ENCODE measurements at regions not wholly inside any gene's neighbourhood (a gene's known extent, or its start where the extent isn't known, plus 50 kb on each side); places are given as distances from the start of the nearest gene placed in this dataset.

DNA sequence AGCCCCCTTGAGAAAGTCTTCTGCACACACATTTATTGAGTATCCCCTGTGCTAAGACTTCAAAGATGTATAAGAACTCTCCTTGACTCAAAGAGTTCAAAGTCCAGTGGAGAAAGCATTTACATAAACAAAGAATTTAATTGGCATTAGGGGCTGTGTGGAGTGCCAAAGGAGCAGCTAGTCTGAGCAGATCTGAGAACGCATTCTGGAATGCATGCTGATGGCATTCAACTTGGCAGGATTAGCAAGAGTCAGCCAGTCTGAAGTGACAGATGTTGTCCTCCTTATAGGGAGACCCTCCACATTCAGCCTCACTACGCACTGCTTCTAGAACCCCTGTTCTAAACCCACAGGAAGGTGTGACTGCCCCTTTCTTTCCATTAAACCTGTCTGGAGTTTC lies 191.5 kb downstream of the RAD51AP2 start:
- in situ Hi-C loops (cut with HindIII; ENCODE audit: low pct_unique_long_range_greater_than_20kb, low sequenced_read_pairs), result no loop called here
- no peak for ATAC-seq
- TF ChIP-seq, protein P1, sequence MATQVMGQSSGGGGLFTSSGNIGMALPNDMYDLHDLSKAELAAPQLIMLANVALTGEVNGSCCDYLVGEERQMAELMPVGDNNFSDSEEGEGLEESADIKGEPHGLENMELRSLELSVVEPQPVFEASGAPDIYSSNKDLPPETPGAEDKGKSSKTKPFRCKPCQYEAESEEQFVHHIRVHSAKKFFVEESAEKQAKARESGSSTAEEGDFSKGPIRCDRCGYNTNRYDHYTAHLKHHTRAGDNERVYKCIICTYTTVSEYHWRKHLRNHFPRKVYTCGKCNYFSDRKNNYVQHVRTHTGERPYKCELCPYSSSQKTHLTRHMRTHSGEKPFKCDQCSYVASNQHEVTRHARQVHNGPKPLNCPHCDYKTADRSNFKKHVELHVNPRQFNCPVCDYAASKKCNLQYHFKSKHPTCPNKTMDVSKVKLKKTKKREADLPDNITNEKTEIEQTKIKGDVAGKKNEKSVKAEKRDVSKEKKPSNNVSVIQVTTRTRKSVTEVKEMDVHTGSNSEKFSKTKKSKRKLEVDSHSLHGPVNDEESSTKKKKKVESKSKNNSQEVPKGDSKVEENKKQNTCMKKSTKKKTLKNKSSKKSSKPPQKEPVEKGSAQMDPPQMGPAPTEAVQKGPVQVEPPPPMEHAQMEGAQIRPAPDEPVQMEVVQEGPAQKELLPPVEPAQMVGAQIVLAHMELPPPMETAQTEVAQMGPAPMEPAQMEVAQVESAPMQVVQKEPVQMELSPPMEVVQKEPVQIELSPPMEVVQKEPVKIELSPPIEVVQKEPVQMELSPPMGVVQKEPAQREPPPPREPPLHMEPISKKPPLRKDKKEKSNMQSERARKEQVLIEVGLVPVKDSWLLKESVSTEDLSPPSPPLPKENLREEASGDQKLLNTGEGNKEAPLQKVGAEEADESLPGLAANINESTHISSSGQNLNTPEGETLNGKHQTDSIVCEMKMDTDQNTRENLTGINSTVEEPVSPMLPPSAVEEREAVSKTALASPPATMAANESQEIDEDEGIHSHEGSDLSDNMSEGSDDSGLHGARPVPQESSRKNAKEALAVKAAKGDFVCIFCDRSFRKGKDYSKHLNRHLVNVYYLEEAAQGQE (IDR thresholded peaks at IDR 0.05; ENCODE audit: insufficient read depth in 1 of 2, low read depth in 2 of 2, low read length in 1 of 2), result no peak
- TF ChIP-seq, protein P2, sequence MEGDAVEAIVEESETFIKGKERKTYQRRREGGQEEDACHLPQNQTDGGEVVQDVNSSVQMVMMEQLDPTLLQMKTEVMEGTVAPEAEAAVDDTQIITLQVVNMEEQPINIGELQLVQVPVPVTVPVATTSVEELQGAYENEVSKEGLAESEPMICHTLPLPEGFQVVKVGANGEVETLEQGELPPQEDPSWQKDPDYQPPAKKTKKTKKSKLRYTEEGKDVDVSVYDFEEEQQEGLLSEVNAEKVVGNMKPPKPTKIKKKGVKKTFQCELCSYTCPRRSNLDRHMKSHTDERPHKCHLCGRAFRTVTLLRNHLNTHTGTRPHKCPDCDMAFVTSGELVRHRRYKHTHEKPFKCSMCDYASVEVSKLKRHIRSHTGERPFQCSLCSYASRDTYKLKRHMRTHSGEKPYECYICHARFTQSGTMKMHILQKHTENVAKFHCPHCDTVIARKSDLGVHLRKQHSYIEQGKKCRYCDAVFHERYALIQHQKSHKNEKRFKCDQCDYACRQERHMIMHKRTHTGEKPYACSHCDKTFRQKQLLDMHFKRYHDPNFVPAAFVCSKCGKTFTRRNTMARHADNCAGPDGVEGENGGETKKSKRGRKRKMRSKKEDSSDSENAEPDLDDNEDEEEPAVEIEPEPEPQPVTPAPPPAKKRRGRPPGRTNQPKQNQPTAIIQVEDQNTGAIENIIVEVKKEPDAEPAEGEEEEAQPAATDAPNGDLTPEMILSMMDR (IDR thresholded peaks at IDR 0.05), result no peak
- TF ChIP-seq POLR2AphosphoS5 (IDR thresholded peaks at IDR 0.05; ENCODE audit: low read depth, low read length) (no peak), TCF7L2 (IDR thresholded peaks at IDR 0.05; ENCODE audit: low read depth, low read length) (no peak), SIN3A (IDR thresholded peaks at IDR 0.05; ENCODE audit: borderline replicate concordance, insufficient read depth, low read depth, low read length) (no peak)
- no peaks in the 10 kb centered on the region for H3K36me3 ChIP-seq (ENCODE audit: control insufficient read depth, insufficient read depth, low read length)
- no peaks in the 10 kb centered on the region for H3K4me1 ChIP-seq (ENCODE audit: control insufficient read depth, insufficient read depth, low read length)
- ChIA-PET CTCF (no interaction called here), POLR2A (no interaction called here)
- no peak overlapping the region for H3K27ac ChIP-seq (ENCODE audit: low read length)
- no peak for DNase-seq (ENCODE audit: low read depth, low spot score)
- no peak overlapping the region for H3K4me3 ChIP-seq (ENCODE audit: low read depth in 2 of 2, low read length in 2 of 2)
- no peaks in the 10 kb centered on the region for H3K27me3 ChIP-seq (ENCODE audit: control insufficient read depth, insufficient read depth, low read length)
- no TSS peak for BruUV-seq (replicated peaks)
- intact Hi-C loops (cut with micrococcal nuclease; ENCODE audit: unreplicated experiment), result no loop called here
- no peaks in the 10 kb centered on the region for H3K9me3 ChIP-seq (ENCODE audit: control insufficient read depth, insufficient read depth, low read depth, low read length)

DNA sequence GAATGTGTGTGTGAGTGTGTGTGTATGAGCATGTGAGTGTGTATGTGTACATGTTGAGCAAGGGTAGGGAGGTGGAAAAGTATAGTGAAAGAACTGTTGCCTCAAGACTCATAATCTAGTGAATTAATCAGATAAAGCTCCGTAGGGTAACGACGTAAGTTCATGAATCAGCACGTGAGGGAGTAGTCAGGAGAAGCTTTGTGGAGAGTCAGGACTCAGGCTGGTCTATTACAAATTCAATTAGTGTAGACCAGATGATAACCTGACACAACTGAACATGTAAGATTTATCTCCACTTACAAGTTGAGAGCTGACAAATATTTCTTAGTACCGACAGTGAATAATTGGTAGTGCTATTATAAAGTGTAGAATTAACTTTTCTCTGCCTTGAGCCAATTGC lies 194.5 kb downstream of the RAD51AP2 start:
- in situ Hi-C loops (cut with HindIII; ENCODE audit: low pct_unique_long_range_greater_than_20kb, low sequenced_read_pairs), result no loop called here
- no TSS peak for BruUV-seq (replicated peaks)

More for the DNA sequence above, 194.5 kb downstream of the RAD51AP2 start:
- no peak overlapping the region for H3K4me3 ChIP-seq (ENCODE audit: low read depth in 2 of 2, low read length in 2 of 2)
- no peak overlapping the region for H3K27ac ChIP-seq (ENCODE audit: low read length)
- H3K4me1 ChIP-seq (ENCODE audit: control insufficient read depth, insufficient read depth, low read length), result no peaks in the 10 kb centered on the region
- ChIA-PET POLR2A (no interaction called here), CTCF (no interaction called here)
- no peaks in the 10 kb centered on the region for H3K36me3 ChIP-seq (ENCODE audit: control insufficient read depth, insufficient read depth, low read length)
- DNase-seq (ENCODE audit: low read depth, low spot score) (no peak), ATAC-seq (no peak)
- intact Hi-C loops (cut with micrococcal nuclease; ENCODE audit: unreplicated experiment), result no loop called here
- no peaks in the 10 kb centered on the region for H3K27me3 ChIP-seq (ENCODE audit: control insufficient read depth, insufficient read depth, low read length)
- TF ChIP-seq, protein P2 (IDR thresholded peaks at IDR 0.05), result no peak
- TF ChIP-seq TCF7L2 (IDR thresholded peaks at IDR 0.05; ENCODE audit: low read depth, low read length) (no peak), SIN3A (IDR thresholded peaks at IDR 0.05; ENCODE audit: borderline replicate concordance, insufficient read depth, low read depth, low read length) (no peak), POLR2AphosphoS5 (IDR thresholded peaks at IDR 0.05; ENCODE audit: low read depth, low read length) (no peak)
- TF ChIP-seq, protein P1 (IDR thresholded peaks at IDR 0.05; ENCODE audit: insufficient read depth in 1 of 2, low read depth in 2 of 2, low read length in 1 of 2), result no peak
- H3K9me3 ChIP-seq (ENCODE audit: control insufficient read depth, insufficient read depth, low read depth, low read length), result no peaks in the 10 kb centered on the region

Measured in Panc1 (cell line).